OCI-LY1 (cell line): ENCODE measurements at regions not wholly inside any gene's neighbourhood (a gene's known extent, or its start where the extent isn't known, plus 50 kb on each side); places are given as distances from the start of the nearest gene placed in this dataset.

Experiments used
- H2AFZ ChIP-seq: fragments of 200-600 bp; sonication (generic), shearing (Covaris generic); 2 replicates; pipeline ENCODE4 v1.6.0; 2014; ENCODE audit warnings: antibody characterized with exemption, mild to moderate bottlenecking, low read length
- H3F3A ChIP-seq: fragments of 200-600 bp; sonication (generic), shearing (Covaris generic); 2 replicates; pipeline ENCODE4 v1.6.0; 2014; ENCODE audit warnings: mild to moderate bottlenecking, antibody characterized with exemption, low read length, moderate library complexity; ENCODE audit not compliant: insufficient read depth
- H3K27ac ChIP-seq: fragments of 200-600 bp; sonication (generic); 2 replicates; pipeline ENCODE4 v1.5.1; 2014; ENCODE audit warnings: low read length, mixed run types, mild to moderate bottlenecking, low read depth; ENCODE audit not compliant: poor library complexity, severe bottlenecking
- H3K27me3 ChIP-seq: fragments of 200-600 bp; sonication (generic); 2 replicates; pipeline ENCODE4 v1.6.0; 2014; ENCODE audit warnings: antibody characterized with exemption, mild to moderate bottlenecking, low read length, moderate library complexity; ENCODE audit not compliant: insufficient read depth
- H3K36me3 ChIP-seq: fragments of 200-600 bp; sonication (generic); 2 replicates; pipeline ENCODE4 v1.6.1; 2014; ENCODE audit warnings: mild to moderate bottlenecking, antibody characterized with exemption, low read length, moderate library complexity, mixed read lengths; ENCODE audit not compliant: insufficient read depth
- H3K4me1 ChIP-seq: fragments of 200-600 bp; sonication (generic); 2 replicates; pipeline ENCODE4 v1.5.1; 2014; ENCODE audit warnings: mild to moderate bottlenecking, low read length, moderate library complexity; ENCODE audit not compliant: insufficient read depth, severe bottlenecking
- H3K4me2 ChIP-seq: fragments of 200-600 bp; sonication (generic), shearing (Covaris generic); 2 replicates; pipeline ENCODE4 v1.6.1; 2014; ENCODE audit warnings: low read length
- H3K4me3 ChIP-seq: fragments of 200-600 bp; sonication (generic); 2 replicates; pipeline ENCODE4 v1.5.1; 2014; ENCODE audit warnings: low read length, low read depth, mild to moderate bottlenecking, mixed read lengths; ENCODE audit not compliant: poor library complexity, severe bottlenecking
- H3K79me2 ChIP-seq: fragments of 200-600 bp; shearing (Covaris generic); 2 replicates; pipeline ENCODE4 v1.6.1; 2016; ENCODE audit warnings: mixed run types, low read length, mixed read lengths; ENCODE audit not compliant: insufficient read depth
- H3K9ac ChIP-seq: fragments of 200-600 bp; sonication (generic), shearing (Covaris generic); 2 replicates; pipeline ENCODE4 v1.6.1; 2014; ENCODE audit warnings: mild to moderate bottlenecking, low read length, mixed read lengths
- H3K9me2 ChIP-seq: fragments of 200-600 bp; sonication (generic), shearing (Covaris generic); 2 replicates; pipeline ENCODE4 v1.6.1; 2014; ENCODE audit warnings: low read depth, mild to moderate bottlenecking, low read length, mixed read lengths
- H3K9me3 ChIP-seq: fragments of 200-600 bp; shearing (Covaris generic); 2 replicates; pipeline ENCODE4 v1.6.1; 2014; ENCODE audit warnings: low read length, mixed read lengths
- H4K20me1 ChIP-seq: fragments of 200-600 bp; sonication (generic), shearing (Covaris generic); 2 replicates; pipeline ENCODE4 v1.6.0; 2016; ENCODE audit warnings: mild to moderate bottlenecking, low read length; ENCODE audit not compliant: insufficient read depth
- EZH2 ChIP-seq: fragments of 200-600 bp; sonication (generic), shearing (Covaris generic); IDR thresholded peaks from 2 replicates; pipeline ENCODE4 v1.8.0; 2017; ENCODE audit warnings: borderline replicate concordance, mixed run types, mild to moderate bottlenecking, antibody characterized with exemption, low read length, moderate library complexity, mixed read lengths
- TF ChIP-seq, protein P1 (sequence below): fragments of 200-600 bp; sonication (generic), shearing (Covaris generic); IDR thresholded peaks from 2 replicates; pipeline ENCODE4 v1.5.1; 2017; ENCODE audit warnings: mild to moderate bottlenecking, antibody characterized with exemption, low read length, moderate library complexity, mixed read lengths

DNA sequence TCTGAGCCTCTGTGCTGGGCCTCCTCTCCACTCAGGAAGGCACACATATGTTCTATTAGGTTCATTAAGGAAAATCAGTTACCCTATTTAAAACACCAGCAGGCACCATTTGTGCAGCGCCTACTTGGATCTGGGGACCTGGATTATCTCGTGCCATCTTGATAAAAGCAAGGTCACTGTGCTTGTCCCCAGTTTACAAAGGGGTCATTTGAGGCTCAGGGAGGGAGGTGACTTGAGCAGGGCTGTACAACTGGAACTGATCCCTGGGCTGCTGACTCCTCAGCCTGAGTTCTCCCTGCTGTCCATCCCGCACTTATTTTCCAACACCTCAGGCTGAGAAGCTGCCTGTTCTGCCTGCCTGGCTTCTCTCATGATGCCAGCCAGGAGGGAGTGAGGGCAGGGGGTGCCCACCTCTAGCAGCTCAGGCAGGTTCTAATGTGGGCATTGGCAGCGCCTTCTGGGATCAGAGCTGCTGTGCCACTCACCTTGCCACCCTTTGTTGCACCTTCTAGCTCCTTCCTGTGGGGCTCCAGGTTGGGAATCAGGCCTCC is 120.3 kb downstream of the GLI2 start:
- Histone ChIP-seq H3K4me2 (no peak overlapping the region), H3K36me3 (no peaks in the 10 kb centered on the region), H2AFZ (no peak overlapping the region), H3K9ac (no peak overlapping the region), H3K4me3 (no peak overlapping the region), H3K9me2 (no peaks in the 10 kb centered on the region), H3F3A (no peaks in the 10 kb centered on the region), H3K27ac (no peak overlapping the region), H3K79me2 (no peaks in the 10 kb centered on the region), H3K9me3 (no peaks in the 10 kb centered on the region), H3K4me1 (no peaks in the 10 kb centered on the region), H4K20me1 (no peaks in the 10 kb centered on the region), H3K27me3 (peaks cover 6% of the 10 kb centered on the region; the same call in 1 of the 2 replicates)
- TF ChIP-seq EZH2, result no peak
- TF ChIP-seq, protein P1, sequence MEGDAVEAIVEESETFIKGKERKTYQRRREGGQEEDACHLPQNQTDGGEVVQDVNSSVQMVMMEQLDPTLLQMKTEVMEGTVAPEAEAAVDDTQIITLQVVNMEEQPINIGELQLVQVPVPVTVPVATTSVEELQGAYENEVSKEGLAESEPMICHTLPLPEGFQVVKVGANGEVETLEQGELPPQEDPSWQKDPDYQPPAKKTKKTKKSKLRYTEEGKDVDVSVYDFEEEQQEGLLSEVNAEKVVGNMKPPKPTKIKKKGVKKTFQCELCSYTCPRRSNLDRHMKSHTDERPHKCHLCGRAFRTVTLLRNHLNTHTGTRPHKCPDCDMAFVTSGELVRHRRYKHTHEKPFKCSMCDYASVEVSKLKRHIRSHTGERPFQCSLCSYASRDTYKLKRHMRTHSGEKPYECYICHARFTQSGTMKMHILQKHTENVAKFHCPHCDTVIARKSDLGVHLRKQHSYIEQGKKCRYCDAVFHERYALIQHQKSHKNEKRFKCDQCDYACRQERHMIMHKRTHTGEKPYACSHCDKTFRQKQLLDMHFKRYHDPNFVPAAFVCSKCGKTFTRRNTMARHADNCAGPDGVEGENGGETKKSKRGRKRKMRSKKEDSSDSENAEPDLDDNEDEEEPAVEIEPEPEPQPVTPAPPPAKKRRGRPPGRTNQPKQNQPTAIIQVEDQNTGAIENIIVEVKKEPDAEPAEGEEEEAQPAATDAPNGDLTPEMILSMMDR, result no peak

DNA sequence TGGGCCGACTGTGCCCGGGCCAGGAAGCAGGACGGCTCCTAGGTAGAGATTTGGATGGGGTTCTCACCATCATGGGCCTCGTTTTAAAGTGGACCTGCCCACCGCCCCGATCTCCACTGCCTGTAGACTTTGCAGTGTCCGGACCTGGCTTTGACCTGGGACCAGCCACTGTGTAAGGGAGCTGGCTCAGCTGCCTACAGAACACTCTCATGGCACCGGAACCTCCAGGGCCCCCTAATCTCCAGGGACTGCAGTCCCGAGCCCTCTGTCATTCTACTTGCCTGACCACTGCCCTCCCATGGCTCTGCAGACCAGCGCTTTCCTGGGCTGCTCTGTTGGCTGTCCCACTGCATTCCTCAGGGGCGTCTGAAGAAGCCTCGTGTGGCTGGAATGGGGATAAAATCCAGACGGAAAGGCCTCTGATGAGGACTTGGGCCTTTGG is 120.8 kb downstream of the GLI2 start:
- Histone ChIP-seq H3K9ac (no peak overlapping the region), H2AFZ (no peak overlapping the region), H4K20me1 (no peaks in the 10 kb centered on the region), H3K79me2 (no peaks in the 10 kb centered on the region), H3K4me1 (no peaks in the 10 kb centered on the region), H3K4me3 (no peak overlapping the region), H3F3A (no peaks in the 10 kb centered on the region), H3K27ac (no peak overlapping the region), H3K4me2 (no peak overlapping the region), H3K36me3 (no peaks in the 10 kb centered on the region), H3K9me2 (no peaks in the 10 kb centered on the region), H3K27me3 (peaks cover 6% of the 10 kb centered on the region; the same call in 1 of the 2 replicates), H3K9me3 (no peaks in the 10 kb centered on the region)
- TF ChIP-seq, protein P1, result no peak
- no peak for TF ChIP-seq EZH2

DNA sequence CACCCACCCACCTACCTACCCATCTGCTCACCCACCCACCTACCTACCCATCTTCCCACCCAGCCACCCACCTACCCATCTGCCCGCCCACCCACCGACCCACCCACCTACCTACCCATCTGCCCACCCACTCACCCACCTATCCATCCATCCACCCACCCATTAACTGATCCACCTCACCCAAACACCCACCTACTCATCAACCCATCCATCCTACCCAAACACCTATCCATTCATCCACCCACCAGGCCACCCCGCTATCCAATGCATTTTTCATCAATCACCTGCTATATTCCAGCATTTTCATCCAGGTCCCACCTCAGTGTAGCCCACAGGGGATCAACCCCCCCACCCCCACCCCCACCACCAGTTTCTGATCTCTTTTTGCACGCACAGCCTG is 121.8 kb downstream of the GLI2 start:
- Histone ChIP-seq H2AFZ (no peak overlapping the region), H3K9me2 (no peaks in the 10 kb centered on the region), H3K4me1 (no peaks in the 10 kb centered on the region), H3K4me2 (no peak overlapping the region), H3K27ac (no peak overlapping the region), H4K20me1 (no peaks in the 10 kb centered on the region), H3K9ac (no peak overlapping the region), H3K9me3 (no peaks in the 10 kb centered on the region), H3F3A (no peaks in the 10 kb centered on the region), H3K79me2 (no peaks in the 10 kb centered on the region), H3K36me3 (no peaks in the 10 kb centered on the region), H3K27me3 (peaks cover 6% of the 10 kb centered on the region; the same call in 1 of the 2 replicates), H3K4me3 (no peak overlapping the region)
- TF ChIP-seq, protein P1, result no peak
- TF ChIP-seq EZH2, result no peak
